ENCODE measurements at regions not wholly inside any gene's neighbourhood (a gene's known extent, or its start where the extent isn't known, plus 50 kb on each side); places are given as distances from the start of the nearest gene placed in this dataset.

DNA sequence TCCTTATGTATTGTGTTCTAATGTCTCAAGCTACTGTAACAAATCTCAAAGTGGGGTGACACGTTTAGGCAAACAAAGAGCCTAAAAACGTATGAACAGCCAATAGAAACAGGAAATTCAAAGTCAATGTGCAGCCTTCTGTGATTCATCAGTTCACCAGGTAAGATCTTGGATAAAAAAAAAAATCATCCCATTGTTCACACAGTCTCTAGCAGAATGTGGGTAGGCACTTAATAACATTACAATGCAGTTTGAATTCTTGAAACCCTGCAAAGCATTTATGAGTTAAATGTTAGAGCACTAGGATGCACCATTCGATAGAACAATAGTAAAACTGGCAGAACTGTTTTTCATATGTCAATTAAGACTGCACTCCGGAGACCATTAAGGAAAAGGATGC is 88.2 kb upstream of the HDAC9 start:
- H3K4me1 Mint-ChIP-seq: peaks cover 20% of the 10 kb centered on the region
- Histone ChIP-seq H3K9ac (ENCODE audit: extremely low read depth, low read length, poor library complexity, severe bottlenecking) (no peak overlapping the region), H3K27me3 (ENCODE audit: control insufficient read depth, insufficient read depth, low read length, poor library complexity, severe bottlenecking) (no peaks in the 10 kb centered on the region), H3K9me3 (ENCODE audit: control insufficient read depth, low read length) (no peaks in the 10 kb centered on the region), H3K36me3 (ENCODE audit: control insufficient read depth, insufficient read depth, low read length) (no peaks in the 10 kb centered on the region), H3K4me1 (ENCODE audit: control insufficient read depth, insufficient read depth, low read length) (no peaks in the 10 kb centered on the region), H3K4me3 (ENCODE audit: low read length) (no peak overlapping the region), H3K27ac (ENCODE audit: low read depth, low read length) (no peak overlapping the region)
- no peak for DNase-seq
- H3K27ac Mint-ChIP-seq: no peak overlapping the region
- TF ChIP-seq, protein P1, sequence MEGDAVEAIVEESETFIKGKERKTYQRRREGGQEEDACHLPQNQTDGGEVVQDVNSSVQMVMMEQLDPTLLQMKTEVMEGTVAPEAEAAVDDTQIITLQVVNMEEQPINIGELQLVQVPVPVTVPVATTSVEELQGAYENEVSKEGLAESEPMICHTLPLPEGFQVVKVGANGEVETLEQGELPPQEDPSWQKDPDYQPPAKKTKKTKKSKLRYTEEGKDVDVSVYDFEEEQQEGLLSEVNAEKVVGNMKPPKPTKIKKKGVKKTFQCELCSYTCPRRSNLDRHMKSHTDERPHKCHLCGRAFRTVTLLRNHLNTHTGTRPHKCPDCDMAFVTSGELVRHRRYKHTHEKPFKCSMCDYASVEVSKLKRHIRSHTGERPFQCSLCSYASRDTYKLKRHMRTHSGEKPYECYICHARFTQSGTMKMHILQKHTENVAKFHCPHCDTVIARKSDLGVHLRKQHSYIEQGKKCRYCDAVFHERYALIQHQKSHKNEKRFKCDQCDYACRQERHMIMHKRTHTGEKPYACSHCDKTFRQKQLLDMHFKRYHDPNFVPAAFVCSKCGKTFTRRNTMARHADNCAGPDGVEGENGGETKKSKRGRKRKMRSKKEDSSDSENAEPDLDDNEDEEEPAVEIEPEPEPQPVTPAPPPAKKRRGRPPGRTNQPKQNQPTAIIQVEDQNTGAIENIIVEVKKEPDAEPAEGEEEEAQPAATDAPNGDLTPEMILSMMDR (conservative IDR thresholded peaks at IDR 0.05): no peak
- H3K36me3 Mint-ChIP-seq (ENCODE audit: low read depth): no peaks in the 10 kb centered on the region
- H3K4me3 Mint-ChIP-seq: no peak overlapping the region
- WGBS, 2 experiments (ENCODE audit: insufficient coverage in 1 of 2, insufficient read length in 1 of 2): 43 to 54% methylated on average over 2 to 4 of the region's 4 CpGs
- H3K27me3 Mint-ChIP-seq (ENCODE audit: insufficient read depth): no peaks in the 10 kb centered on the region
- H3K9me3 Mint-ChIP-seq: no peaks in the 10 kb centered on the region

DNA sequence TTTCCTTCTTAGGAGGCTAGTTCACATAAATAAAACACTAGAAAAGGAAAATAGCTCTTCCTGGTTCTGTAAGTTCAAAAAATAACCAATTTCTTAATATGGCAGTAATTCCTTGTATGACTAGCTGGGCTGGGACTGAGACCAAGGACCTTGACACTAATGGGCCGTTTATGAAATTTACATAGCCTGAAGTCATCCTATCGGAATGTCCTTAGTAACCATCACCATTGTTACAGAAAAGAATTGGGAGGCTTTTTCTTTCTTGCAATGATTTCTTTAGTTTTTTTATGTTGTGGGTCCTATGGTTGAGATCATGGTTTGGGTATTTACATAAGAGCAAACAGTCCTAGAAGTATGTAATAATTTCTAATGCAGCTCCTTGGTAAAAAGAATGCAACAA is 87.1 kb upstream of the HDAC9 start:
- Histone ChIP-seq H3K27ac (ENCODE audit: low read depth, low read length) (no peak overlapping the region), H3K36me3 (ENCODE audit: control insufficient read depth, insufficient read depth, low read length) (no peaks in the 10 kb centered on the region), H3K9me3 (ENCODE audit: control insufficient read depth, low read length) (no peaks in the 10 kb centered on the region), H3K27me3 (ENCODE audit: control insufficient read depth, insufficient read depth, low read length, poor library complexity, severe bottlenecking) (no peaks in the 10 kb centered on the region), H3K4me1 (ENCODE audit: control insufficient read depth, insufficient read depth, low read length) (no peaks in the 10 kb centered on the region), H3K4me3 (ENCODE audit: low read length) (no peak overlapping the region), H3K9ac (ENCODE audit: extremely low read depth, low read length, poor library complexity, severe bottlenecking) (no peak overlapping the region)
- Mint-ChIP-seq H3K4me3 (no peak overlapping the region), H3K4me1 (peaks cover 19% of the 10 kb centered on the region), H3K36me3 (ENCODE audit: low read depth) (no peaks in the 10 kb centered on the region), H3K27me3 (ENCODE audit: insufficient read depth) (no peaks in the 10 kb centered on the region), H3K27ac (peak overlapping the region; percentile 82), H3K9me3 (no peaks in the 10 kb centered on the region)
- DNase-seq: no peak
- 72% methylated on average over 2 of the region's 2 CpGs; no CpG with 5 or more reads in 1 of the 2 experiments for WGBS, 2 experiments (ENCODE audit: insufficient coverage in 1 of 2, insufficient read length in 1 of 2)
- TF ChIP-seq, protein P1 (conservative IDR thresholded peaks at IDR 0.05): no peak

DNA sequence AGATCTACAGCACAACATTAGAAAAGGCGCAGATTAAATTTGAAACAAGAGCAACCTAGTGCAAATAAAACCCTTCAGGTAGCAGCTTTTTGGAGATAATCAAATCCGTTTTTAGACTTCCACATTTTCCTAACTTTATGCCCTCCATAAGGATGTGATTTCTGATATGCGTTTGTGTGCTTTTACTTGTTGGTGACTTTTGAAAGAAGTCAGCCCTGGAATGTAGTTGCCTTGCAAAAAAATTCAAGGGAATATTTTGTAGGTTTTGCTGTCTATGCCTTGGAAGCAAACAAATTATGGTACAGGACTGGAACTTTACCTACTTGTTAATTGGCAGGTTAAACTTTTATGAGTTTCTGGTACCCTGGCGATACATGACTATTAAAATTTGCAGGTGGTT is 86.7 kb upstream of the HDAC9 start:
- Mint-ChIP-seq H3K4me3 (no peak overlapping the region), H3K27ac (peak overlapping the region; percentile 82), H3K9me3 (no peaks in the 10 kb centered on the region), H3K36me3 (ENCODE audit: low read depth) (no peaks in the 10 kb centered on the region), H3K27me3 (ENCODE audit: insufficient read depth) (no peaks in the 10 kb centered on the region), H3K4me1 (peaks cover 22% of the 10 kb centered on the region)
- no peaks in the 10 kb centered on the region for H3K9me3 ChIP-seq (ENCODE audit: control insufficient read depth, low read length)
- no peak for DNase-seq
- no peak overlapping the region for H3K27ac ChIP-seq (ENCODE audit: low read depth, low read length)
- H3K4me1 ChIP-seq (ENCODE audit: control insufficient read depth, insufficient read depth, low read length): no peaks in the 10 kb centered on the region
- no peak overlapping the region for H3K9ac ChIP-seq (ENCODE audit: extremely low read depth, low read length, poor library complexity, severe bottlenecking)
- H3K27me3 ChIP-seq (ENCODE audit: control insufficient read depth, insufficient read depth, low read length, poor library complexity, severe bottlenecking): no peaks in the 10 kb centered on the region
- no peak overlapping the region for H3K4me3 ChIP-seq (ENCODE audit: low read length)
- TF ChIP-seq, protein P1 (conservative IDR thresholded peaks at IDR 0.05): no peak
- H3K36me3 ChIP-seq (ENCODE audit: control insufficient read depth, insufficient read depth, low read length): no peaks in the 10 kb centered on the region
- WGBS, 2 experiments (ENCODE audit: insufficient coverage in 1 of 2, insufficient read length in 1 of 2): 86 to 89% methylated on average over 3 to 4 of the region's 4 CpGs

Data from endodermal cell (in vitro differentiated cells).